ENCODE measurements at regions not wholly inside any gene's neighbourhood (a gene's known extent, or its start where the extent isn't known, plus 50 kb on each side); places are given as distances from the start of the nearest gene placed in this dataset.
"Not testable (repeated sequence)": the region's sequence is repeated elsewhere in the genome, so short reads cannot be mapped to it uniquely, and the experiment has no call there.

DNA sequence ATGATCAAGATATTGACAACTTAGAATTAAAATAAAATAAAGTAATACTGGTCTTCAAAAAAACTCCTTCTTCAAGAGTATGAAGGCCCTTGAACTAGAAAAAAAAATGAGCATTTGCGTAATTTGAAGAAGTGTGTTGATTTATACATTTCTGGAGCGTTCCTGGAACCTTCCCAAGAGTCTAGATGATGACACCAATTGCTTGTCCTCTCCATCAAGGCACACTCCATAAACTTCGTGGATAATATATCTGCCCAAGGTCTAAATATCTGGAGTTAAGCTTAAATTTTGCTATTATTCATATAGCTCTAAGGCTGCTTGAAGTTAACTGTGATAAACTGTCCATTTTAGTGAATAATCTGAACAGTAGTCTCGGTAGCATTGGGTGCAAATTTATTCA lies 361.3 kb upstream of the CNTN5 start:
- DNase-seq = no peak

DNA sequence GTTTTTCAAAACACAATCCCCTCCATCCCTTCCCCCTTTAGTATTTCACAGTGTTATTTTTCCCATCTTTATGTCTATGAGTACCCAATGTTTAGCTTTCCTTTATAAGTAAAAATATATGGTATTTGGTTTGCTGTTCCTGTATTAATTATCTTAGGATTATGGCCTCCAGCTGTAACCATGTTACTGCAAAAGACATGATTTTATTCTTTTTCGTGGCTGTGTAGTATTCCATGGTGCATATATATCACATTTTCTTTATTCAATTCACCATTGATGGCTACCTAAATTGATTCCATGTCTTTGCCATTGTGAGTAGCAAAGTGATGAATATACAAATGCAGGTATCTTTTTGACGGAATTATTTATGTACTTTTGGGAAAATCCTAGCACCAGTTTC lies 346.4 kb upstream of the CNTN5 start:
- DNase-seq = no peak

DNA sequence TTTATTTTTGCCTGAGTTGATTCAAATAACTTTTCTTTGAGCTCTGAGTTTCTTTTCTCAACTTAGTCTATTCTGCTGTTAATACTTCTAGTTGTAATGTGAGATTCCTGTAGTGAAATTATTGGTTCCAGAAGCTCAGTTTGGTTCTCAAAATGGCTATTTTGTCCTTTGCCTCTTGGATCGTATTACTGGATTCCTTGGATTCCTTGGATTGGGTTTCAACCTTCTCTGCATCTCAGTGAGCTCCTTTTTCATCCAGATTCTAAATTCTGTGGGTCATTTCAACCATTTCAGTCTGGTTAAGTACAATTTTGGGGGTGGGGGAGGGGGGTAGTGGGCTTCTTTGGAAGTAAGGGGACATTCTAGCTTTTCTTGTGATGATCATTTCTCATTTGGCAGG lies 341.1 kb upstream of the CNTN5 start:
- no peak for DNase-seq

DNA sequence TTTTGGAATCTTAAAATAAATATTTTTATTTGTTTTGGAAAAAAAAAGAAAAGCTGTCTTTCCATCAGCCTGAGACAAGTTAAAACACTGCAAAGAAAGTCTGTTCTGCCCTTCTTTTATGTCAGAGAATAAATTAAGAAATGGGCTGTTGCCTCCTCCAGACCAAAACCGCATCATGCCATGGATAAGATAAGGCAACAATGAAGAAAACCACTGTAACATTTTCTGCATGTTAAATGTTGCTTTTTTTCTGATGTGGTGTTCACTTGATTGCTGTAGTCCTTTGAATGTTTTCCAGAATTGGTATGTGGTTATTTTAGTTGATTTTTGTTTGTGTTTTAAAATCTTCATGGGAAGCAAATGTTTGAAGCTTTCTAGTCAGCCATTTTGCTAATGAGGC lies 319.2 kb upstream of the CNTN5 start:
- no peak for DNase-seq

DNA sequence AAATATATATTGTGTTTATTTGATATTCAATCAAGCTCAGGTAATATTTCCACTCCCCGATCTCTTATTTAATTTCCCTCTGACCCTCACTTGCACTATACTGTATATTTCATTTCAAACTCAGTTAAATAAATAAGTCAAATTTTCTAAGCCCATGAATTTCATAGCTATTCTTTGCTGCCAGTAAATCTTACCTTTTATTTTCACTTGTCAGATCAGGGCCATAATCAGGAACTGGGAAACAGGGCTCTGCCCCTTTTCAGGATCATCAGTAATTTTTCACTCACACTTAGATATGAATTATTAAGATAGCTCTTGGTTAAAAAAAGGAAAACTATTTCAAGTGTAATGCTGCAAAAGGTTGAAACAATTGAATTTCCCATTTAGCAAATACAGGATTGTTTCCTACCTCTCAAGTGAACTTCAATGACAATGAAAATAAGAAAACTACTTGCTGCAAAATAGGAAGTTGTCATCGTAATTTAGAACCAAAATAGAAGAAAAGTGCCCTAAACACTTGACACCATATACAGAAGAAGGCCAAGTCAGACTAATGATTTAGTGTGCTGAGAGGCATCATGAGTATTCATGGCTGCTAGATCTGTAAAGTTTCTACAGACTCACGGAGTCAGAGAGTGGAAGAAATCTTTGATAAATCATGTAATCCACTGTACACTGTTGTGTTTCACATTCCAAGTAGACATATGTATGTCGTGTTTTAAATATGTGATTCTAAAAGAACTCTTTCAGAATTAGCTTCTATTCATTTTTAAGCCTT lies 316.8 kb upstream of the CNTN5 start:
- DNase-seq = no peak

DNA sequence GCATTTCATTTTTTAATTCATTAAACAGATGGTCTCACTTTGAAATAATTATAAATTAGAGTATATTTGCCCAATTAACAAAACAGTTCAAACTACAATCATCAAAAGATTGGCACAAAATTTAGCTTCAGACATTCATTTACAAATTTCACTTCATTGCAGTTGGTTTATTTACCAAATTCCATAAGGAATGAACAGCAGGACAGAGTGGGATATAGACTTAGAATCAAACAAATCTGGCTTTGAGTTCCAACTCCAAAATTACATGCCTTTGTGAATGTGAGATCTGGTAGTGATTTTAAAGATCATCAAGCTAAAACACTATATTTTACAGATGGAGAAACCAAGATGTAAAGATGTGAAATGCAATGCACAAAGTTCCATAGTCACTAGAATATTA lies 310.7 kb upstream of the CNTN5 start:
- DNase-seq = no peak

DNA sequence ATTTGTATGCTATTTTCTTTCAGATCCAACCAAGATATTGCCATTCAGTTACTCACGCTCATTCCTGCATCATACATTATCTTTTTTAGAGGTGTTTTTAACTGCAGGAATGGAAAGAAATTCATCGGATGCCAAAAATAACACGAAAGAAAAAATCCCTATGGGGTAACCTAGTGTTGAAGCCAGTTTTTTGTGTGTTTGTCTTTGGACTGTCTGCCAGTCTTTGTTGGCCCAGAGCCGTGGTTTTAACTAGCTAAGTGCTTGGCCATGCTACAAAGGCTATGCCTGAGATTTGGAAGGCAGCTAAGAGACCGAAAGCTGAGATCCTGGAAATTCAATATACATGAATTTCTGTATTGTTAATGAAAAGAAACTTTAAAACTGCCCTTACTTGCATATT lies 309.8 kb upstream of the CNTN5 start:
- no peak for DNase-seq

DNA sequence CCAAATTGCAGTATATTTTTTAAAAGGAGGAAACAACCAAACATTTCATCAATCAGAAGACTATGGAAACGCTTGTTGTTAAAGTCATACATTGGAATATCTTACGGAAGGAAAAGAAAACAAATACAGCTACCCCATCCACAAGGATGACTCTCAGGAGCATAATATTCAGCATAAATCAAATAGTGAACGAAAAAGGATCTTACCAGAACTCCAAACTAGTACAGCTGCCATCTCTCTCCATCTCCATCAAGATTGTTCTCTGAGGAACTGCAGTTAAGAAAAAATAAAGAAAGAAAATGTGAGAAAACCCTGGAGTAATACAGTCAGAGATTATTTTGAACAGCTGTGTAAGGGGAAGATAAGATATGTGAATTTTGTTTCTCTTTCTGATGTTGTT lies 299.8 kb upstream of the CNTN5 start:
- no peak for DNase-seq

DNA sequence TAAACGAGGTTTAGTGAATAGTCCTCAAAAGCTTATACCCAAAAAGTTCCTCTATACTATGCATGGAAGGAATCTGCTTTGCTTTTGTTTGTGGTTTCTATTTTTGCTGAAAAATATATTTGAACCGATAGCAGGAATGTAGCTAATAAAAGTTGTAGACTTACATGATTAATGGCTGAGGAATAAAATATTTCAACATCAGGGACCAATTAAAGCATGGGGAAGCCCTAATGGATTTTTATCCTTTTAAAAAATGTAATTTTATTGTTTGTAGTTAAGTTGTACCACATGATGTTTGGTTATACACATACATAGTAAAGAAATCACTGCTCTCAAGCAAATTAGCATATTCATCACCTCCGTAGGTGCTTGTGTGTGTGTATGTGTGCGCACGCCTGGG lies 295.3 kb upstream of the CNTN5 start:
- no peak for DNase-seq

DNA sequence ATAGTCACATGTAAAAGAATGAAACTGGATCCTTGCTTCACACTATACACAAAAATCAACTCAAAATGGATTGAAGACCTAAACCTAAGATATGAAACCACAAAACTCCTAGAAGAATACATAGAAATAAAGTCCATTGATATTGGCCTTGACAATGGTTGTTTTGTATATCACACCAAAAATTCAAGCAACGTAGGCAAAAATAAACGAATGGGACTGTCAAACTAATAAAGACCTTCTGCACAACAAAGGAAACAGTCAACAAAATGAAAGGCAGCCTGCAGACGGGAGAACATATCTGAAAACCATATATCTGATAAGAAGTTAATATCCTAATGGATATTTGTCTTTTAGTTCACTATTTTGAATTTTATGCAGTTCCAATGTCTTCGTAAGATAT lies 292.3 kb upstream of the CNTN5 start:
- no peak for DNase-seq

DNA sequence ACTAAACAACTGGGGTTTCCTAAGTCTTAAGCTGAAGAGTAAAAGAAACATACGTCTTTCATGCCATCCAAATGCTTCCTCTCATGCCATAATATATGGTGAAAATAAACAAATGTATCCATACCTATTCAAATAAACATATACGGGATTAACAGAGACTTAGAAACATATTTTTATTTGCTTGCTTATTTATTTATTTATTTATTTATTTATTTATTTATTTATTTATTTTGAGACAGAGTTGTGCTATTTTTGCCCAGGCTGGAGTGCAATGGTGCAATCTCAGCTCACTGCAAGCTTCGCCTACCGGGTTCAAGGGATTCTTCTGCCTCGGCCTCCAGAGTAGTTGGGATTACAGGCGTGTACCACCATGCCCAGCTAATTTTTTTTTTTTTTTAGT lies 291.6 kb upstream of the CNTN5 start:
- no peak for DNase-seq

DNA sequence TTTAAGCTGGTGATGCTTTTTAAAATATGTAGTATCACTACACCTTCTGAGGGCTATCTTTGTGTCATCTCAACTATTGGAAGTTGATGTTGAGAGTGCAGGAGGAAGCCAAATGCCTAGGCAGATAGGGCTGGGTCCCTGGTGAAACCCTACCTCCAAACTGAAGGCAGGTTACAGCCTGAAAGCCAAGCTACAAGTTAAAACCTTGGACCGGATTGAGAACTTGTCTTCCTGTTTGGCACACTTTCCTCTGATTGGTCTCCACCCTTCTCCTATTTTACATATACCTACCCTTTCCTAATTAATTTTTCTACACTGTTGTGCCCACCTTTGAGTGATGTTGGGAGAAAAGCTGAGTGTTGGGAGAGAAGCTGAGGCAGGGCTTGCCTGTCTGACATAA lies 287.8 kb upstream of the CNTN5 start:
- no peak for DNase-seq

DNA sequence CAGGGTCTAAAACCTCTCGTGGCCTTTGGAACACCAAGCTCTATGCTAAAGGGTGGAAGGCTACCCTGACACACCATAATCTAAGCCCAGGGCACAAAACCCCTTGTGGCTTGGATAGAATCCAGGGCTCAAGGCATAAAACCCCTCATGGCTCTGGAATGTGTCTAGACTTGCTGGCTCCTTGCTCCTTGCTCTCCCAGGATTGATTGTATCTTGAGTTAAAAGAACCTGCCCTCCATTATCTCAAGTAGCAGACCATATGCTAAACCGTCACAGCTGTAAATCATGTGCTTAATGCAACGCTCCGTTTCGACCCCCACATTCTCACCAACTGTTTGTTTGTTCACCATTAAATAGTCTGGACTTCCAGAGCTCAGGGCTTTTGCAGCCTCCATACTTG lies 287.4 kb upstream of the CNTN5 start:
- not testable (repeated sequence) for DNase-seq

DNA sequence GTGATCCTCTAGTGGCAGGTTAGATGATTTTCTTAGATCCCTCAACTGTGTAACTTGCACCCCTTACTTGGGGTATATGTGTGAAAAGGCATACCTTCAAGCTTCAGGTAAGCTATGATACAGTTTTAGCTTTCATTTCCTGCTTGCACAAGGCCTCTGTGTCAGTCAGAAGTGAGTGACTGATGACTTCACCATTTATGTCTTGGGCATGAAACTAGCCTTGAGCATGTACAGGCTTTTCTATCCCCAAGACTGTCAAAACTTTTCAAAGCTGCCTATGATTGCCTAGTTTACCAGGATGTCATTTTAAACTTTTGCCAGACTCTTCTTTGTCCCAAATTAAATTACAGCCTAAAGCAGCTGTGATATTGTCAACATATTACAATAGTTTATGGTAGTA lies 286.1 kb upstream of the CNTN5 start:
- no peak for DNase-seq

DNA sequence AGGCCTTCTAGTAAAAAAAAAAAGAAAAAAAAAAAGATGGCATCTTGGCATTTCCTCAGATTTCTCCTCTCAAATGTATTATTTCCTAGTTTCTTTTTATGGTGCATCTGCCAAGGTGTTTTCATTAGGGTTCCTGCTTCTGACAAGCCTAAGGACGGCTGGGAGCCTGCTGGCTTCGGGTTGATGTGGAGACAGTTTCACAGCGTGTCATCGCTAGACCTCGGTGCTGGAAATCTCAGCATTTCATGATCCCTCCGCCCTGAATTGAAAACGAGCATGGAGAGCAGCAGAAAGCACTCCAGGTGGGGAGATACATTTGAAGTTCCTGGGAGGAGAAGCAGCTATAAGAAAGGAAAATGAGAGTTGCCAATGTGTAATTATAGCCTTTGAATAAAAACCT lies 283.9 kb upstream of the CNTN5 start:
- DNase-seq = no peak

DNA sequence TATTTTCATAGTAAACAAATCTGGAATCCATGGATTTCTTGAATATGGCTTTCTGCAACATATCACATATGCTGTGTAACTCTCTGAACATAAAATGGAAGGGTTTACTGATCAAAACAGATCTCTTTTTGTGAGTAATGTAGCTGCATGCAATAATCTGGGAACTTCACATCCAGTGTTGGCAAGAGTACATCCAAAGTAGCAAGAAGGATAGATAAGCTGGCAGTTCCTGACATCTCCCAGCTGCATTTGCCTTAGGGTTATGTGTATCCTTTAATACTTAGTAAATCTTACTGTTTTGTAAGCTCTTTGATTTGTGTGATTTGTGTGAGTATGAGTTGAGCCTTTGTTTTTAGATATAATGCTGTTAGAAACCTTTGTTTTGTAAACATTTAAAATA lies 280.4 kb upstream of the CNTN5 start:
- no peak for DNase-seq

DNA sequence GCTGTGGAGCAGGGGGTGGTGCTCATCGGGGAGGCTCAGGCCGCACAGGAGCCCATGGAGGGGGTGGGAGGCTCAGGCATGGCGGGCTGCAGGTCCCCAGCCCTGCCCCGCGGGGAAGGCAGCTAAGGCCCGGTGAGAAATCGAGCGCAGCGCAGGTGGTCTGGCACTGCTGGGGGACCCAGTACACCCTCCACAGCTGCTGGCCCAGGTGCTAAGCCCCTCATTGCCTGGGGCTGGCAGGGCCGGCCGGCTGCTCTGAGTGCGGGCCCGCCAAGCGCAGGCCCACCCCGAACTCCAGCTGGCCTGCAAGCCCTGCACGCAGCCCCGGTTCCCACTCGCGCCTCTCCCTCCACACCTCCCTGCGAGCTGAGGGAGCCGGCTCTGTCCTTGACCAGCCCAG lies 257.3 kb upstream of the CNTN5 start:
- not testable (repeated sequence) for DNase-seq

DNA sequence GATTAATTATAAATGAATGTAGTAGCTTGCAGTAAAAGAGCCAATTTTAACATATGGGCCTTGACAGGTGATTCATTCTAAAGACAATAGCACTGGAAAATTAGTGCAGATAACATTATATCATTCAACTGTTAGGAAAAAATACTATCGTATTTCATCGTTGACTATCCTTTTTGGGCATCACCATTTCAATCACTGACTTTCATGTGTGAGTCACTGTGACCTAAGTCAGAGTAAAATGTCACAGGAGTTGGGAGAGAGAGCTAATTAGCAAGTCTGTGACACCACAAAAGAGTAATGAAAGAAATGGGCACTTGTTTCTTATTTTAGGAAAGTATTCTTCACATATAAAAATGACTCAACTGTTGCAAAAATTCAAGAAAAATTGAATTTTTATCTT lies 253.8 kb upstream of the CNTN5 start:
- DNase-seq = no peak

DNA sequence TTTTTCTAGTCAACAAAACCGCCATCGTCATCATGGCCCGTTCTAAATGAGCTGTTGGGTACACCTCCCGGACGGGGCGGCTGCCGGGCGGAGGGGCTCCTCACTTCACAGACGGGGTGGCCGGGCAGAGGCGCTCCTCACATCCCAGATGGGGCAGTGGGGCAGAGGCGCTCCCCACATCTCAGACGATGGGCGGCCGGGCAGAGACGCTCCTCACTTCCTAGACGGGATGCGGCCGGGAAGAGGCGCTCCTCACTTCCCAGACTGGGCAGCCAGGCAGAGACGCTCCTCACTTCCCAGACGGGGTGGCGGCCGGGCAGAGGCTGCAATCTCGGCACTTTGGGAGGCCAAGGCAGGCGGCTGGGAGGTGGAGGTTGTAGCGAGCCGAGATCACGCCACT lies 250.7 kb upstream of the CNTN5 start:
- not testable (repeated sequence) for DNase-seq

DNA sequence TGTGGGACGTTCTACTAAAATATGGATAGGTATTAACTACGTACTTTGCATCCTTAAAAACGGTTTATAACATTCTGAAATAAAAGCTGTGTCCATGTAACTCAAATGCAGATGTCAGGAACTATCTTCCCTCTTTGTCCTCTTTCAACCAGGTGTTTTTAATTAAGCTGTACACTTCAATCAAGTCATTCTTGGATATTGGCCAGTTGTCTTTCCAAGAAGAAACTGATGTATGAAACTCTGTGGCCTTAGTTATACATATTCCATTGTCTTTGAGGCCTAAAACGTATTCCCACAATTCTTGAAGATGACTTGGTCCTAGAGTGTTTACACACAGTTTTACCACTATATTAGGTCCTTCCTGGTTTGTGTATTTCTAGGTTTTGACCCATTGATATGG lies 249.0 kb upstream of the CNTN5 start:
- no peak for DNase-seq

DNA sequence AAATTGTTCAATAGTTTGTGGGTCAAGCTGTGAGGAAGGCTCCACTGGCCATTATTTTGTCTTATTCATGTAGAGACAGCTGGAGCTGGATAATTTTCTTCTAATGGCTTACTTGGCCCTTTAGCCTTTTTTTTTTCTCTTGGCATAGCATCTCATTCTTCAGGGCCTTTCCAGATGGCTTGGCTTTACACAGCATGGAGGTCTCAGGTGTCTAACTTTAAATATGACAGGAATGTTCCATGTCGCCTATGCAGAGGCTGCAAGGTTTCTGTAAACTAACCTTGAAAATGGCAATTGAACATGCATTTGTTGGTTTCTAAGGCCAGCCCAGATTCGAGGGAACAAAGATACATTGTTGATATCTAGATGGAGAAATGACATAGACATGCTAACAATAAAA lies 247.9 kb upstream of the CNTN5 start:
- no peak for DNase-seq

DNA sequence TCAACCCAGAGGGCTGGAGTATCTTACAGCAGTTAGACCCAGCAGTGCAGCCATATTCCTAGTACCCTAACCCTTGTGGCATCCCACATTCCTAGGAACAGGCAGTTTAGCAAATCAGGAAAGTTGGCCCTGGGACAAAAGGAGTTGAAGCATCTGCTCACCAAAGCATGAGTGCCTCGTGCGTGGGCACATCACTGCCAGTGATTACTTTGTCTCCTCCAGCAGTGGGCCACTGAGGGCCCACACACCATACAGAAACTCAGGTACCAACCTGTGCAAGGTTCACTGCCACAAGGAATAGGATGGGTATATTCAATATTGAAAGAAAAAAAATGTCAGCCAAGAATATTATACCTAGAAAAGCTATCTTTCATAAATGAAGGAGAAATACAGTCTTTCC lies 227.5 kb upstream of the CNTN5 start:
- no peak for DNase-seq

DNA sequence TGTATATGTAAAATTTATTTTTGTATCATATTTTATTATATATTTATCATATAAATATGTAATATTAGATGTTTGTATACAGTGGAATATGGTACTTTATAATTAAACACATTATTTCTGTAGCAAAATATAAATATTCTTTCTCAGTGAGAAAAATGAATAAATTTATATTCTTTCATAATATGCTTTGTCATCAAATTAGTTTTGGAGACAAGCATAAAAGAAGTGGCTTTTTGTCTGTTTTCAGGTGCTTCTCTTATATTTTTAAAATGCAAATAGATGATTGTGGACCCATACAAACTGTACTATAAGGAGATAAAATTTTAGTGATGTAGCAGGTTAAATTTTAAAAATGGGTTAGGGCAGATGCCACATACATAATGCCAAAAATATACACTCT lies 222.4 kb upstream of the CNTN5 start:
- no peak for DNase-seq

DNA sequence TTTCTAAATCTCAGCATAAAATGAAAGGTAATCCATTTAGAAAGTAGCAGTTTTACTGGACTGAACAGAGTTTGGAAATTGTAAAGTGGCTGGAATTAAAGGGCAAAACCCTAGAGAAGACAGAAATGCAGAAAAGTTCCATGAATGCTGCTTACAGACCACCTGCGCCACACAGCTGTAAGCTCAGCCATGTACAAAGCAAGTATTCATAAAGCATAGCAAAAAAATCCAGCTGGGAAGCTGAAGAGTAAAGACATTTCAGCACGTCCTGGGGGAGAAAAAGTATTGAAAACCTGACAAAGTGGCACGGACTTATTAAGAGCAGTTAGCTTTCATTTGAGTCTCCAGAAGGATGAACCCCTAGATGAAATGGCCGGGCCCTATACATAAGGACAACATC lies 220.1 kb upstream of the CNTN5 start:
- DNase-seq = no peak

DNA sequence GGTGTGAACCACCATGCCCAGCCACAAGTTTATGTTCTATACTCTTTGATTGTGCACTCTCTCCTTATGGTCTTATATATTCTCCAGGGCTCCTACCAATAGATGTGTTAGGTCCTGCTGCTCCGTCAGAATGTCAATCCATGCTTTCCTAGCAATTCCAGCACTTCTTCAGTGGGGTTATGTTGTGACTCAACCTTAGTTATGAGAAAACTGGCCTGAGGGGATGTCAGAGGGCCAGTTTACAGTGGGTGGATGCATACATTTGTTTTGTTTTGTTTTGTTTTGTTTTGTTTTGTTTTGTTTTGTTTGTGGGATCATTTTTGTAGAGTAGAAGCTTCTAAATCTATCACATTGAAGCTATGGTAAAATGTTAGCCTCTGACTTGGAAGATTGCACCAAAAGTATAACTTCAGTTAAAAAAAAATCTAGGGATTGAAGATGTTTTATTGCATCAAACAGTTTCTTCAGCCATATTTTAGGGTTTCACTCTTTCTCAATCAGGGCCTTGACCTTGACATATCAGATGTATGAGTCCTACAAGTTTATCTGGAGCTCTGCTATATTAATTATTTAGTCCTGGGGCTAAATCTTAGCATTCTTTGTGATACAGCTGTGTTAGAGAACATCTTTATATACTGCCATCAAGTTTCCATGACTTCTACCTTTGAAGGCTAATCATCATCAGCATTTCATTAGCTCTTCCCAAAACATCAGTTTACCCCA lies 191.6 kb upstream of the CNTN5 start:
- no peak for DNase-seq
